Lower leg skin (tissue), 4 donors: ENCODE measurements at regions not wholly inside any gene's neighbourhood (a gene's known extent, or its start where the extent isn't known, plus 50 kb on each side); places are given as distances from the start of the nearest gene placed in this dataset.

Source experiments
- DNase-seq, 2 donors: peaks; one replicate each; pipeline ENCODE4 v3.0.0-alpha.2; 2019; ENCODE audit warnings: low spot score in 2 of 2
- H3K4me3 ChIP-seq: fragments of 200-600 bp; sonication (generic); 2 replicates; pipeline ENCODE4 v1.5.1; 2017; ENCODE audit warnings: mild to moderate bottlenecking, low read depth; ENCODE audit not compliant: poor library complexity, severe bottlenecking
- CTCF ChIP-seq, 3 donors: fragments of 450-650 bp; IDR thresholded peaks; one replicate each; pipeline ENCODE4 v1.5.1; 2016; ENCODE audit warnings: antibody characterized with exemption in 3 of 3, mild to moderate bottlenecking in 3 of 3, moderate library complexity in 2 of 3
- POLR2A ChIP-seq, 2 donors: fragments of 450-650 bp; IDR thresholded peaks; one replicate each; pipeline ENCODE4 v1.6.1; 2016 to 2017; ENCODE audit warnings: antibody characterized with exemption in 2 of 2, mild to moderate bottlenecking in 1 of 2, moderate library complexity in 1 of 2
- WGBS, 2 donors: methylation state at CpG; one replicate each; pipeline ENCODE4 v1.1.5; 2018; 5-methylcytosine and 5-hydroxymethylcytosine counted together
- intact Hi-C: fragments of 100-400 bp; cut with DNase I; formaldehyde crosslinking; loops from one replicate; pipeline ENCODE4 v1.15.0; 2023; ENCODE audit warnings: low total_unique reads

GRCh38 chr6:76701610-76702009 is 629.1 kb upstream of the IMPG1 start:
- no peak overlapping the region for H3K4me3 ChIP-seq
- TF ChIP-seq POLR2A (IDR thresholded peaks at IDR 0.05) (no peak), CTCF (IDR thresholded peaks at IDR 0.05) (no peak)
- no peak for DNase-seq
- WGBS, 2 donors = 30 to 36% methylated on average over 3 of the region's 3 CpGs
- intact Hi-C loops = no loop called here

DNA sequence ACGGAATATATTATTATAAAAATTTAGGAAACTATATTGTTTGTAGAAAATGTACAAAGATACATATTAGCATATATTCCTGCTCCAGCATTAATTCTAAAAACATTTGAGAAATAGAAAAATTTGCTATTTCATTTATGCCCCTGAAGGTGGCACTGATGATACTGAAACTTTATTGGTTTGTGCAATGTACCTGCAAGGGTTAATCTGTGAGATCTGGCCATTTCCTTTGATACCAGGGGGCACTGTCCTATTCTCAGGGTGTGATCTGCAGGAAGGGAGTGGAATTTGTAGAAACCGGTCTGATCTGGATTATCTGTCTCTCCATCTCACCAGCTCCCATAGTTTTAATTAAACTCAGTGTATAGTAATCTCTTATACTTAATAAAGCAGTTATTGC is 625.1 kb upstream of the IMPG1 start:
- WGBS, 2 donors = 40 to 43% methylated on average over 2 of the region's 2 CpGs
- intact Hi-C loops = no loop called here
- H3K4me3 ChIP-seq = no peak overlapping the region
- DNase-seq = no peak
- TF ChIP-seq POLR2A (IDR thresholded peaks at IDR 0.05) (no peak), CTCF (IDR thresholded peaks at IDR 0.05) (no peak)

DNA sequence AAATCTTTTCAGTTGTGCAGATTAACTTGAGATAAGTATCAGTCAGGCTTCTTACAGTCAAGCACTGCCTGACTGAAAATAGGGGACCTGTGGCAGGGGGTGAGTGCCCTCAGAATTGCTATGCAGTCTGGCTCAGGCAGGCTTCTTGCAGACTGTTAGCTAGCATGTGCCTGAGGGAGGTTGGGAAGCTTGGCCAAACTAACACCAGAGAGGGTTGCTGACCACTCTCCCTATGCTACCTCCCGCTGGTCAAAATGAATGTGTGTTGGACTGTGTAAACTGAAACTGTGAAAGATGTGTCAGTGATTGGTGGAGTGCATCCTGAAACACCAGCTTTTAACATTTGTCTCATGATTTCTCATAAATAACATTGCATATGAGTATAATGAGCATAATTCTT is 622.3 kb upstream of the IMPG1 start:
- no peak overlapping the region for H3K4me3 ChIP-seq
- 85 to 87% methylated on average over 1 of the region's 1 CpG for WGBS, 2 donors
- no peak for DNase-seq
- intact Hi-C loops = no loop called here
- TF ChIP-seq CTCF (IDR thresholded peaks at IDR 0.05) (no peak), POLR2A (IDR thresholded peaks at IDR 0.05) (no peak)

GRCh38 chr6:76684875-76685274 is 612.4 kb upstream of the IMPG1 start:
- intact Hi-C loops = no loop called here
- 79 to 84% methylated on average over 5 of the region's 5 CpGs for WGBS, 2 donors
- H3K4me3 ChIP-seq = no peak overlapping the region
- no peak for TF ChIP-seq CTCF (IDR thresholded peaks at IDR 0.05)
- TF ChIP-seq POLR2A (IDR thresholded peaks at IDR 0.05) = no peak
- DNase-seq = no peak

GRCh38 chr6:76683985-76684384 is 611.5 kb upstream of the IMPG1 start:
- DNase-seq = no peak

More at GRCh38 chr6:76683985-76684384, 611.5 kb upstream of the IMPG1 start:
- intact Hi-C loops = no loop called here
- no peak for TF ChIP-seq CTCF (IDR thresholded peaks at IDR 0.05)
- no peak for TF ChIP-seq POLR2A (IDR thresholded peaks at IDR 0.05)
- 61 to 78% methylated on average over 2 of the region's 2 CpGs for WGBS, 2 donors
- H3K4me3 ChIP-seq = no peak overlapping the region
